ENCODE measurements at regions not wholly inside any gene's neighbourhood (a gene's known extent, or its start where the extent isn't known, plus 50 kb on each side); places are given as distances from the start of the nearest gene placed in this dataset.

GRCh38 chr3:25239042-25239441 lies 189.0 kb upstream of the RARB start:
- H3K4me3 ChIP-seq (replicated peaks in 1 of 3; ENCODE audit: insufficient read depth in 1 of 3, low read depth in 1 of 3, low read length in 3 of 3): no peak overlapping the region
- no peak overlapping the region for H2AFZ ChIP-seq (ENCODE audit: low read depth, low read length)
- no peak overlapping the region for H3K4me2 ChIP-seq (ENCODE audit: insufficient read depth, low read length)
- no peaks in the 10 kb centered on the region for H3K4me1 ChIP-seq (ENCODE audit: control insufficient read depth, extremely low read depth, insufficient read depth, low read length)
- TF ChIP-seq GATA2 (IDR thresholded peaks at IDR 0.05; ENCODE audit: insufficient read depth, insufficient read length, low read depth, low read length): no peak
- TF ChIP-seq CTCF (IDR thresholded peaks at IDR 0.05; ENCODE audit: extremely low read depth in 1 of 2, insufficient read depth in 1 of 2, low read depth in 1 of 2, low read length in 2 of 2): no peak
- TF ChIP-seq EZH2 (IDR thresholded peaks at IDR 0.05; ENCODE audit: borderline replicate concordance, low read depth, low read length, severe bottlenecking): no peak
- TF ChIP-seq FOS (IDR thresholded peaks at IDR 0.05; ENCODE audit: borderline replicate concordance, insufficient read depth, low read length): no peak
- TF ChIP-seq MYC (IDR thresholded peaks at IDR 0.05; ENCODE audit: low read depth, low read length): no peak
- TF ChIP-seq POLR2AphosphoS5 (IDR thresholded peaks at IDR 0.05; ENCODE audit: insufficient read depth, low read depth, low read length): no peak
- H3K9me3 ChIP-seq (replicated peaks; ENCODE audit: control insufficient read depth, insufficient read depth, low read length): no peaks in the 10 kb centered on the region
- ChIA-PET CTCF (no interaction called here), POLR2A (no interaction called here)
- intact Hi-C loops (cut with micrococcal nuclease): no loop called here
- H3K79me2 ChIP-seq (ENCODE audit: control insufficient read depth, insufficient read depth, low read length): no peaks in the 10 kb centered on the region
- no peak overlapping the region for H3K27ac ChIP-seq (ENCODE audit: insufficient read depth, low read depth, low read length)
- dilution Hi-C loops (cut with MboI; ENCODE audit: extremely low pct_ligation_motif_present, low sequenced_read_pairs): no loop called here
- DNase-seq (ENCODE audit: low read depth, low spot score) (no peak), FAIRE-seq (no peak)
- H3K9me1 ChIP-seq (replicated peaks; ENCODE audit: control insufficient read depth, extremely low read depth, insufficient read depth, low read length): no peaks in the 10 kb centered on the region
- BruUV-seq (replicated peaks): no TSS peak
- no peak overlapping the region for H3K9ac ChIP-seq (replicated peaks; ENCODE audit: extremely low read depth, insufficient read depth, low read length)
- H3K27me3 ChIP-seq (ENCODE audit: control insufficient read depth in 2 of 2, insufficient read depth in 2 of 2, low read length in 2 of 2): no peaks in the 10 kb centered on the region
- no peaks in the 10 kb centered on the region for H3K36me3 ChIP-seq (ENCODE audit: control insufficient read depth in 2 of 2, extremely low read depth in 1 of 2, insufficient read depth in 2 of 2, low read length in 2 of 2)
- H4K20me1 ChIP-seq (replicated peaks; ENCODE audit: control insufficient read depth, extremely low read depth, insufficient read depth, low read length): no peaks in the 10 kb centered on the region

GRCh38 chr3:25246913-25247312 lies 181.2 kb upstream of the RARB start:
- Histone ChIP-seq H3K36me3 (ENCODE audit: control insufficient read depth in 2 of 2, extremely low read depth in 1 of 2, insufficient read depth in 2 of 2, low read length in 2 of 2) (no peaks in the 10 kb centered on the region), H3K79me2 (ENCODE audit: control insufficient read depth, insufficient read depth, low read length) (no peaks in the 10 kb centered on the region), H3K4me1 (ENCODE audit: control insufficient read depth, extremely low read depth, insufficient read depth, low read length) (no peaks in the 10 kb centered on the region), H3K4me2 (ENCODE audit: insufficient read depth, low read length) (no peak overlapping the region), H3K9ac (replicated peaks; ENCODE audit: extremely low read depth, insufficient read depth, low read length) (no peak overlapping the region), H3K9me1 (replicated peaks; ENCODE audit: control insufficient read depth, extremely low read depth, insufficient read depth, low read length) (no peaks in the 10 kb centered on the region), H3K27me3 (ENCODE audit: control insufficient read depth in 2 of 2, insufficient read depth in 2 of 2, low read length in 2 of 2) (no peaks in the 10 kb centered on the region), H3K27ac (ENCODE audit: insufficient read depth, low read depth, low read length) (no peak overlapping the region), H4K20me1 (replicated peaks; ENCODE audit: control insufficient read depth, extremely low read depth, insufficient read depth, low read length) (no peaks in the 10 kb centered on the region), H3K4me3 (replicated peaks in 1 of 3; ENCODE audit: insufficient read depth in 1 of 3, low read depth in 1 of 3, low read length in 3 of 3) (no peak overlapping the region), H2AFZ (ENCODE audit: low read depth, low read length) (no peak overlapping the region), H3K9me3 (replicated peaks; ENCODE audit: control insufficient read depth, insufficient read depth, low read length) (no peaks in the 10 kb centered on the region)
- dilution Hi-C loops (cut with MboI; ENCODE audit: extremely low pct_ligation_motif_present, low sequenced_read_pairs): no loop called here
- no peak for DNase-seq (ENCODE audit: low read depth, low spot score)
- ChIA-PET POLR2A (no interaction called here), CTCF (no interaction called here)
- FAIRE-seq: no peak
- TF ChIP-seq MYC (IDR thresholded peaks at IDR 0.05; ENCODE audit: low read depth, low read length): no peak
- no peak for TF ChIP-seq CTCF (IDR thresholded peaks at IDR 0.05; ENCODE audit: extremely low read depth in 1 of 2, insufficient read depth in 1 of 2, low read depth in 1 of 2, low read length in 2 of 2)
- no peak for TF ChIP-seq POLR2A (IDR thresholded peaks at IDR 0.05; ENCODE audit: low read depth, low read length)
- TF ChIP-seq GATA2 (IDR thresholded peaks at IDR 0.05; ENCODE audit: insufficient read depth, insufficient read length, low read depth, low read length): no peak
- no TSS peak for BruUV-seq (replicated peaks)
- intact Hi-C loops (cut with micrococcal nuclease): no loop called here

All from endothelial cell of umbilical vein (primary cell).